HEK293 (cell line): ENCODE measurements at regions not wholly inside any gene's neighbourhood (a gene's known extent, or its start where the extent isn't known, plus 50 kb on each side); places are given as distances from the start of the nearest gene placed in this dataset.

Experiments used
- CTCF ChIA-PET: fragments of 350-600 bp; formaldehyde crosslinking; extraction: SDS; loops from one replicate; lab custom pipeline; 2021; ENCODE audit warnings: antibody characterized with exemption; lab: Yijun Ruan, JAX
- POLR2A ChIA-PET: fragments of 300-600 bp; formaldehyde crosslinking; extraction: SDS; loops from one replicate; lab custom pipeline; 2020; ENCODE audit warnings: antibody characterized with exemption, inconsistent platforms; lab: Yijun Ruan, JAX
- H3K27ac ChIP-seq: fragments of 200-500 bp; sonication (Bioruptor generic); 2 replicates; pipeline ENCODE4 v1.5.1; 2014; ENCODE audit warnings: low read depth, low read length, control low read depth, inconsistent platforms; ENCODE audit errors: extremely low read depth
- H3K36me3 ChIP-seq, 2 experiments: fragments of 200-500 bp in 1 of 2; sonication (Bioruptor generic) in 1 of 2; 1 replicate in 1 of 2; 2 replicates in 1 of 2; pipeline ENCODE4 v1.5.1; 2014 to 2017; ENCODE audit warnings: inconsistent platforms in 2 of 2, low read length in 2 of 2; ENCODE audit not compliant: control insufficient read depth in 2 of 2, insufficient read depth in 1 of 2
- H3K4me1 ChIP-seq: fragments of 200-500 bp; sonication (Bioruptor generic); 2 replicates; pipeline ENCODE4 v1.5.1; 2014; ENCODE audit warnings: mild to moderate bottlenecking, low read length, inconsistent platforms; ENCODE audit not compliant: control insufficient read depth, insufficient read depth
- H3K4me3 ChIP-seq: 2 replicates; pipeline ENCODE4 v1.5.1; 2011; ENCODE audit warnings: low read depth, mild to moderate bottlenecking, control low read depth, low read length, moderate library complexity
- H3K9me3 ChIP-seq: fragments of 200-500 bp; sonication (Bioruptor generic); 2 replicates; pipeline ENCODE4 v1.5.1; 2014; ENCODE audit warnings: low read depth, low read length, inconsistent platforms; ENCODE audit not compliant: control insufficient read depth, insufficient read depth
- MEIS1 ChIP-seq: sonication (generic); formaldehyde crosslinking; IDR thresholded peaks from 2 replicates; pipeline ENCODE4 v1.8.1; 2022; ENCODE audit warnings: missing genetic modification reagents, mild to moderate bottlenecking, borderline replicate concordance
- SP2 ChIP-seq: fragments of 450-650 bp; formaldehyde crosslinking; IDR thresholded peaks from 2 replicates; pipeline ENCODE4 v1.5.1; 2016; ENCODE audit warnings: missing biosample characterization, missing genetic modification characterization
- TRIM28 ChIP-seq: IDR thresholded peaks from 2 replicates; pipeline ENCODE4 v1.6.1; 2011; ENCODE audit warnings: low read length, control low read depth, borderline replicate concordance
- ZBTB21 ChIP-seq: fragments of 450-650 bp; formaldehyde crosslinking; IDR thresholded peaks from 2 replicates; pipeline ENCODE4 v1.5.1; 2017; ENCODE audit warnings: missing biosample characterization, missing genetic modification characterization
- ZBTB49 ChIP-seq: fragments of 450-650 bp; formaldehyde crosslinking; IDR thresholded peaks from 2 replicates; pipeline ENCODE4 v1.5.1; 2016; ENCODE audit warnings: missing biosample characterization, missing genetic modification characterization, low read depth
- ZBTB8A ChIP-seq: fragments of 450-650 bp; formaldehyde crosslinking; IDR thresholded peaks from 2 replicates; pipeline ENCODE4 v1.5.1; 2016; ENCODE audit warnings: missing biosample characterization, missing genetic modification characterization
- ZFP37 ChIP-seq: fragments of 450-650 bp; formaldehyde crosslinking; IDR thresholded peaks from 2 replicates; pipeline ENCODE4 v1.5.1; 2016; ENCODE audit warnings: missing biosample characterization, missing genetic modification characterization
- ZNF10 ChIP-seq: fragments of 450-650 bp; formaldehyde crosslinking; IDR thresholded peaks from 2 replicates; pipeline ENCODE4 v1.5.1; 2017; ENCODE audit warnings: missing biosample characterization, missing genetic modification characterization
- ZNF248 ChIP-seq: fragments of 450-650 bp; formaldehyde crosslinking; IDR thresholded peaks from 2 replicates; pipeline ENCODE4 v1.5.1; 2017; ENCODE audit warnings: missing biosample characterization, missing genetic modification characterization
- ZNF274 ChIP-seq, 2 experiments: fragments of 200-500 bp in 1 of 2; fragments of 450-650 bp in 1 of 2; sonication (Bioruptor generic) in 1 of 2; formaldehyde crosslinking in 1 of 2; IDR thresholded peaks; 2 replicates each; pipeline versions ENCODE4 v1.5.1 to v1.6.1; 2014 to 2016; ENCODE audit warnings: borderline replicate concordance in 1 of 2, inconsistent platforms in 1 of 2, low read length in 1 of 2, missing biosample characterization in 1 of 2, missing genetic modification characterization in 1 of 2
- ZNF335 ChIP-seq: fragments of 450-650 bp; formaldehyde crosslinking; conservative IDR thresholded peaks from 2 replicates; pipeline ENCODE4 v1.5.1; 2016; ENCODE audit warnings: missing biosample characterization, missing genetic modification characterization
- ZNF433 ChIP-seq: fragments of 450-650 bp; formaldehyde crosslinking; IDR thresholded peaks from 2 replicates; pipeline ENCODE4 v1.5.1; 2016; ENCODE audit warnings: missing biosample characterization, missing genetic modification characterization, low read depth
- ZNF48 ChIP-seq: fragments of 450-650 bp; formaldehyde crosslinking; IDR thresholded peaks from 2 replicates; pipeline ENCODE4 v1.5.1; 2016; ENCODE audit warnings: missing biosample characterization, missing genetic modification characterization
- ZNF510 ChIP-seq: fragments of 450-650 bp; formaldehyde crosslinking; IDR thresholded peaks from 2 replicates; pipeline ENCODE4 v1.5.1; 2018; ENCODE audit warnings: mild to moderate bottlenecking, missing genetic modification characterization, missing biosample characterization; ENCODE audit not compliant: insufficient replicate concordance
- ZNF549 ChIP-seq: fragments of 450-650 bp; IDR thresholded peaks from 2 replicates; pipeline ENCODE4 v1.5.1; 2018; ENCODE audit warnings: missing biosample characterization, missing genetic modification characterization, mild to moderate bottlenecking, inconsistent platforms, moderate library complexity
- ZNF561 ChIP-seq: fragments of 450-650 bp; IDR thresholded peaks from 2 replicates; pipeline ENCODE4 v1.5.1; 2018; ENCODE audit warnings: missing biosample characterization, missing genetic modification characterization, borderline replicate concordance
- ZSCAN30 ChIP-seq: fragments of 450-650 bp; IDR thresholded peaks from 2 replicates; pipeline ENCODE4 v1.5.1; 2018; ENCODE audit warnings: missing biosample characterization, mild to moderate bottlenecking, missing genetic modification characterization, moderate library complexity
- ZXDB ChIP-seq: fragments of 450-650 bp; formaldehyde crosslinking; IDR thresholded peaks from 2 replicates; pipeline ENCODE4 v1.5.1; 2016; ENCODE audit warnings: missing biosample characterization, missing genetic modification characterization
- TF ChIP-seq, protein P1 (sequence below): fragments of 450-650 bp; formaldehyde crosslinking; IDR thresholded peaks from 2 replicates; pipeline ENCODE4 v1.5.1; 2016; ENCODE audit warnings: missing biosample characterization, missing genetic modification characterization
- TF ChIP-seq, protein P2 (sequence below): fragments of 450-650 bp; formaldehyde crosslinking; IDR thresholded peaks from 2 replicates; pipeline ENCODE4 v1.5.1; 2016; ENCODE audit warnings: missing biosample characterization, missing genetic modification characterization
- TF ChIP-seq, protein P3 (sequence below): fragments of 450-650 bp; formaldehyde crosslinking; IDR thresholded peaks from 2 replicates; pipeline ENCODE4 v1.5.1; 2016; ENCODE audit warnings: missing biosample characterization, missing genetic modification characterization

DNA sequence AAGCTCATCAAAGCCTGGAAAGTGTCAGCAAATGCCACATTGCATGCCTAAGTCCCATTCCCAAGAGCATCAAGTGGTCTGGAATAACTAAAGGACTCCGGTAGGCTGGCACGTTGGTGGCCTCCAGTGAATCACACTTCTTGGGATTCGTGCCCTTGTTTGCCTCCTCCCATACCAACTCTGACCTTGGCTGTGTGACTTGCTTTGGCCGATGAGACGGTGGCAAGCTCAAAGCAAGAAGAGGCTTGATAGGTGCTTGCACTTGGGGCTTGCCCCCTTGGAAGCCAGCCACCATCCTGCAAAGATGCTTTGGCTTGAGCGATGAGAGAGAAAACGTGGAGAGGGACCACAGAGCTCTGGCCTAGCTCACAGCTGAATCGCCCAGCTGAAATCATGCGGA lies 313.1 kb upstream of the ZFHX3 start:
- H3K4me1 ChIP-seq, result no peaks in the 10 kb centered on the region; the same call in 1 of the 2 replicates
- CTCF ChIA-PET, result no interaction called here
- H3K4me3 ChIP-seq, result no peak overlapping the region
- no peaks in the 10 kb centered on the region for H3K36me3 ChIP-seq
- no peaks in the 10 kb centered on the region for H3K9me3 ChIP-seq
- POLR2A ChIA-PET, result no interaction called here
- no peak overlapping the region for H3K27ac ChIP-seq
- TF ChIP-seq ZSCAN30 (tag by site-specific recombination), result no peak

DNA sequence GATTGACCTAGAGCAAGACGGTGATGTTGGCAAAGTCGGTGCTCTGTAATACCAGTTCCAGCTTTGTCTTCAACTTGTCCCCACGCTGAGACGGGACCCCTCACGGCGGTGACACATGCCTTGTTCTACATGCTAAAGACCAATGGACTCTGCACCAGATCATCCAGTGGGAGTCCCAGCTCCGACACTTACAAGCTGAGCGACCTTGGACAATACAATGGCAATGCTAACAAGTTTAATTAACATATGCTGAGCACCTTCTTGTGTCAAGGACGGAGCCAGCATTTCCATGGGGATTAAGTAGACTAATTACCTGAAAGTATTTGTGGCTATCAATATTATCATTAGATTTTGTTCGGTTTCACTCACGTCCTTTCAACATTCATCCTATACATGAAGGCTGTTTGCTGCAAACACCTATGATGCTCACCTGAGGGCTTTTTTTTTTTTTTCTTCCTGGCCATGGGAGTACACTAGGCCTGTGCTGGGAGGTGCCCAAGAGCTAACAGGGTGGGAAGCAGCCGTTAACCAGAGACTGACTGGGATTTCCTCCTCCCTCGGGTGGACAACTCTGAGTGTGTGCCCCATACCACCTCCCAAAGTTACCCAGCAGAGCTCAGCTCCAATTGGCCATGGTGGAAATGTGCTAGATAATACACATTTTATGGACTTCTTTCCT lies 308.6 kb upstream of the ZFHX3 start:
- Histone ChIP-seq H3K4me3 (no peak overlapping the region), H3K4me1 (no peaks in the 10 kb centered on the region), H3K27ac (no peak overlapping the region), H3K9me3 (no peaks in the 10 kb centered on the region), H3K36me3 (no peaks in the 10 kb centered on the region)
- ChIA-PET CTCF (no interaction called here), POLR2A (no interaction called here)
- TF ChIP-seq, protein P1, sequence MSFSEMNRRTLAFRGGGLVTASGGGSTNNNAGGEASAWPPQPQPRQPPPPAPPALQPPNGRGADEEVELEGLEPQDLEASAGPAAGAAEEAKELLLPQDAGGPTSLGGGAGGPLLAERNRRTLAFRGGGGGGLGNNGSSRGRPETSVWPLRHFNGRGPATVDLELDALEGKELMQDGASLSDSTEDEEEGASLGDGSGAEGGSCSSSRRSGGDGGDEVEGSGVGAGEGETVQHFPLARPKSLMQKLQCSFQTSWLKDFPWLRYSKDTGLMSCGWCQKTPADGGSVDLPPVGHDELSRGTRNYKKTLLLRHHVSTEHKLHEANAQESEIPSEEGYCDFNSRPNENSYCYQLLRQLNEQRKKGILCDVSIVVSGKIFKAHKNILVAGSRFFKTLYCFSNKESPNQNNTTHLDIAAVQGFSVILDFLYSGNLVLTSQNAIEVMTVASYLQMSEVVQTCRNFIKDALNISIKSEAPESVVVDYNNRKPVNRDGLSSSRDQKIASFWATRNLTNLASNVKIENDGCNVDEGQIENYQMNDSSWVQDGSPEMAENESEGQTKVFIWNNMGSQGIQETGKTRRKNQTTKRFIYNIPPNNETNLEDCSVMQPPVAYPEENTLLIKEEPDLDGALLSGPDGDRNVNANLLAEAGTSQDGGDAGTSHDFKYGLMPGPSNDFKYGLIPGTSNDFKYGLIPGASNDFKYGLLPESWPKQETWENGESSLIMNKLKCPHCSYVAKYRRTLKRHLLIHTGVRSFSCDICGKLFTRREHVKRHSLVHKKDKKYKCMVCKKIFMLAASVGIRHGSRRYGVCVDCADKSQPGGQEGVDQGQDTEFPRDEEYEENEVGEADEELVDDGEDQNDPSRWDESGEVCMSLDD (tag by site-specific recombination), result no peak
- TF ChIP-seq ZBTB8A (tag by site-specific recombination) (no peak), ZNF248 (tag by site-specific recombination) (no peak), TRIM28 (no peak), ZNF48 (no peak), ZXDB (no peak), ZNF335 (tag by site-specific recombination) (no peak), MEIS1 (no peak), ZNF274 (IDR thresholded peaks at IDR 0.05; ENCODE audit: low read length) (no peak), ZNF274 (tag by site-specific recombination; IDR thresholded peaks at IDR 0.05; ENCODE audit: borderline replicate concordance) (no peak), ZBTB49 (no peak), ZNF549 (tag by site-specific recombination) (no peak), ZNF561 (no peak), ZFP37 (tag by site-specific recombination) (no peak), ZNF10 (tag by site-specific recombination) (no peak), ZNF433 (tag by site-specific recombination) (no peak), ZBTB21 (tag by site-specific recombination) (no peak), ZNF510 (no peak), SP2 (no peak)
- TF ChIP-seq, protein P2, sequence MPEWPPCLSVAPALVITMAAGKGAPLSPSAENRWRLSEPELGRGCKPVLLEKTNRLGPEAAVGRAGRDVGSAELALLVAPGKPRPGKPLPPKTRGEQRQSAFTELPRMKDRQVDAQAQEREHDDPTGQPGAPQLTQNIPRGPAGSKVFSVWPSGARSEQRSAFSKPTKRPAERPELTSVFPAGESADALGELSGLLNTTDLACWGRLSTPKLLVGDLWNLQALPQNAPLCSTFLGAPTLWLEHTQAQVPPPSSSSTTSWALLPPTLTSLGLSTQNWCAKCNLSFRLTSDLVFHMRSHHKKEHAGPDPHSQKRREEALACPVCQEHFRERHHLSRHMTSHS (tag by site-specific recombination), result no peak
- TF ChIP-seq, protein P3, sequence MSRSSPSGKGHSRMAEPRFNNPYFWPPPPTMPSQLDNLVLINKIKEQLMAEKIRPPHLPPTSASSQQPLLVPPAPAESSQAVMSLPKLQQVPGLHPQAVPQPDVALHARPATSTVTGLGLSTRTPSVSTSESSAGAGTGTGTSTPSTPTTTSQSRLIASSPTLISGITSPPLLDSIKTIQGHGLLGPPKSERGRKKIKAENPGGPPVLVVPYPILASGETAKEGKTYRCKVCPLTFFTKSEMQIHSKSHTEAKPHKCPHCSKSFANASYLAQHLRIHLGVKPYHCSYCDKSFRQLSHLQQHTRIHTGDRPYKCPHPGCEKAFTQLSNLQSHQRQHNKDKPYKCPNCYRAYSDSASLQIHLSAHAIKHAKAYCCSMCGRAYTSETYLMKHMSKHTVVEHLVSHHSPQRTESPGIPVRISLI (tag by site-specific recombination), result no peak
